RPMI8226 (cell line): ENCODE measurements at regions not wholly inside any gene's neighbourhood (a gene's known extent, or its start where the extent isn't known, plus 50 kb on each side); places are given as distances from the start of the nearest gene placed in this dataset.
"Not testable (repeated sequence)": the region's sequence is repeated elsewhere in the genome, so short reads cannot be mapped to it uniquely, and the experiment has no call there.

Source experiments
- DNase-seq: peaks from one replicate; pipeline ENCODE4 v3.0.0-alpha.2; 2015

GRCh38 chr2:182550234-182550633 is 123.4 kb upstream of the PDE1A start:
- no peak for DNase-seq

GRCh38 chr2:182552232-182552631 is 125.4 kb upstream of the PDE1A start:
- not testable (repeated sequence) for DNase-seq

GRCh38 chr2:182552785-182553184 is 125.9 kb upstream of the PDE1A start:
- DNase-seq = not testable (repeated sequence)

GRCh38 chr2:182553483-182553882 is 126.6 kb upstream of the PDE1A start:
- DNase-seq = peak; percentile 51

- no peak for DNase-seq
Measured at GRCh38 chr2:182554950-182555349, 128.1 kb upstream of the PDE1A start.

GRCh38 chr2:182558564-182558963 is 131.7 kb upstream of the PDE1A start:
- DNase-seq = no peak

- no peak for DNase-seq
Measured at GRCh38 chr2:182559623-182560022, 132.8 kb upstream of the PDE1A start.

- no peak for DNase-seq
Measured at GRCh38 chr2:182565911-182566567, 139.2 kb upstream of the PDE1A start.

GRCh38 chr2:182573553-182573952 is 142.5 kb upstream of the DNAJC10 start:
- DNase-seq = no peak

- no peak for DNase-seq
Measured at GRCh38 chr2:182577816-182578215, 138.2 kb upstream of the DNAJC10 start.

GRCh38 chr2:182581196-182581935 is 134.7 kb upstream of the DNAJC10 start:
- no peak for DNase-seq

- no peak for DNase-seq
Measured at GRCh38 chr2:182584462-182584861, 131.6 kb upstream of the DNAJC10 start.

GRCh38 chr2:182585001-182585400 is 131.1 kb upstream of the DNAJC10 start:
- no peak for DNase-seq

GRCh38 chr2:182585430-182585829 is 130.6 kb upstream of the DNAJC10 start:
- no peak for DNase-seq

GRCh38 chr2:182586426-182586825 is 129.6 kb upstream of the DNAJC10 start:
- no peak for DNase-seq

GRCh38 chr2:182587831-182588230 is 128.2 kb upstream of the DNAJC10 start:
- DNase-seq = no peak

- DNase-seq = no peak
Measured at GRCh38 chr2:182589121-182589520, 126.9 kb upstream of the DNAJC10 start.

GRCh38 chr2:182591774-182592173 is 124.3 kb upstream of the DNAJC10 start:
- no peak for DNase-seq

GRCh38 chr2:182592691-182593393 is 123.2 kb upstream of the DNAJC10 start:
- no peak for DNase-seq

GRCh38 chr2:182593394-182593975 is 122.6 kb upstream of the DNAJC10 start:
- DNase-seq = no peak

GRCh38 chr2:182594286-182594685 is 121.8 kb upstream of the DNAJC10 start:
- no peak for DNase-seq

- no peak for DNase-seq
Measured at GRCh38 chr2:182595650-182596049, 120.4 kb upstream of the DNAJC10 start.

- no peak for DNase-seq
Measured at GRCh38 chr2:182597570-182598295, 118.3 kb upstream of the DNAJC10 start.
